GM12878 (cell line): ENCODE measurements at regions not wholly inside any gene's neighbourhood (a gene's known extent, or its start where the extent isn't known, plus 50 kb on each side); places are given as distances from the start of the nearest gene placed in this dataset.

Source experiments
- ATAC-seq: fragments of 200-7000 bp; cut with Tn5 transposase; 3 replicates; pipeline ENCODE4 v1.9.1; 2020; ENCODE audit warnings: mild to moderate bottlenecking, moderate library complexity
- BruUV-seq: library from RNA; stranded (reverse); fragments of 400-500 nt; replicated peaks from 2 replicates; lab custom pipeline; 2021; lab: Mats Ljungman, UMichigan
- CTCF ChIA-PET: fragments of 300-600 bp; sonication (Branson Sonifier 250); formaldehyde crosslinking; extraction: SDS; loops from one replicate; lab custom pipeline; 2021; ENCODE audit warnings: inconsistent platforms; lab: Yijun Ruan, JAX
- POLR2A ChIA-PET: fragments of 350-600 bp; formaldehyde crosslinking; extraction: SDS; loops from one replicate; lab custom pipeline; 2021; ENCODE audit warnings: inconsistent platforms; lab: Charles Lee
- RAD21 ChIA-PET: fragments of 300-600 bp; sonication (Branson Sonifier 250); formaldehyde crosslinking; loops from one replicate; lab custom pipeline; 2023; ENCODE audit warnings: antibody characterized with exemption; ENCODE audit not compliant: unreplicated experiment; lab: Charles Lee
- SMC1A ChIA-PET: fragments of 300-600 bp; sonication (Branson Sonifier 250); formaldehyde crosslinking; loops from one replicate; lab custom pipeline; 2023; ENCODE audit not compliant: unreplicated experiment, uncharacterized antibody; lab: Charles Lee
- DNase-seq: peaks from one replicate; pipeline ENCODE4 v3.0.0-alpha.2; 2011; ENCODE audit warnings: low read depth, low spot score
- FAIRE-seq: peaks from 3 replicates; lab custom pipeline; 2011; peaks lifted over from hg19 to GRCh38; lab: Jason Lieb, UNC
- H2AFZ ChIP-seq: 2 replicates; pipeline ENCODE4 v1.6.0; 2011; ENCODE audit warnings: low read depth, low read length, control low read depth; ENCODE audit not compliant: control insufficient read depth
- H3K27ac ChIP-seq: 2 replicates; pipeline ENCODE4 v1.5.1; 2011; ENCODE audit warnings: control low read depth; ENCODE audit not compliant: control insufficient read depth, insufficient read depth
- H3K27me3 ChIP-seq, 2 experiments: replicated peaks in 1 of 2; 2 replicates each; pipeline versions ENCODE4 v1.6.0 to v1.6.1; 2011; ENCODE audit warnings: low read length in 1 of 2; ENCODE audit not compliant: control insufficient read depth in 2 of 2, insufficient read depth in 2 of 2
- H3K36me3 ChIP-seq, 2 experiments: 2 replicates each; pipeline ENCODE4 v1.5.1; 2011; ENCODE audit warnings: low read length in 1 of 2; ENCODE audit not compliant: control insufficient read depth in 2 of 2, insufficient read depth in 2 of 2
- H3K4me1 ChIP-seq: 2 replicates; pipeline ENCODE4 v1.6.1; 2011; ENCODE audit warnings: mild to moderate bottlenecking, low read length, moderate library complexity, mixed read lengths; ENCODE audit not compliant: control insufficient read depth, insufficient read depth
- H3K4me2 ChIP-seq: 2 replicates; pipeline ENCODE4 v1.6.0; 2011; ENCODE audit warnings: control low read depth; ENCODE audit not compliant: control insufficient read depth, insufficient read depth
- H3K4me3 ChIP-seq: fragments of 200-600 bp; sonication (generic); 2 replicates; pipeline ENCODE4 v1.5.1; 2016
- H3K79me2 ChIP-seq: 2 replicates; pipeline ENCODE4 v1.6.0; 2011; ENCODE audit warnings: low read length; ENCODE audit not compliant: control insufficient read depth, insufficient read depth
- H3K9ac ChIP-seq: 2 replicates; pipeline ENCODE4 v1.8.0; 2011; ENCODE audit warnings: low read length, control low read depth, mixed read lengths; ENCODE audit not compliant: control insufficient read depth, insufficient read depth
- H3K9me3 ChIP-seq: replicated peaks from 3 replicates; pipeline ENCODE4 v1.5.1; 2011; ENCODE audit warnings: mild to moderate bottlenecking, low read length; ENCODE audit not compliant: control insufficient read depth, insufficient read depth
- H4K20me1 ChIP-seq: 2 replicates; pipeline ENCODE4 v1.6.0; 2011; ENCODE audit not compliant: control insufficient read depth, insufficient read depth
- CEBPB ChIP-seq, 2 experiments: fragments of 150-350 bp in 1 of 2; IDR thresholded peaks; 2 replicates each; pipeline ENCODE4 v1.6.1; 2012 to 2014; ENCODE audit warnings: low read depth in 2 of 2, low read length in 2 of 2, borderline replicate concordance in 1 of 2, inconsistent platforms in 1 of 2
- FOXK2 ChIP-seq: fragments of 450-650 bp; IDR thresholded peaks from 2 replicates; pipeline ENCODE4 v1.6.1; 2017; ENCODE audit warnings: mild to moderate bottlenecking, moderate library complexity
- FOXM1 ChIP-seq: IDR thresholded peaks from 2 replicates; pipeline ENCODE4 v1.6.1; 2012; ENCODE audit warnings: low read depth, mild to moderate bottlenecking, inconsistent platforms, low read length, moderate library complexity
- HSF1 ChIP-seq: fragments of 150-350 bp; IDR thresholded peaks from 2 replicates; pipeline ENCODE4 v1.6.1; 2014; ENCODE audit warnings: mild to moderate bottlenecking, low read depth, low read length
- MAX ChIP-seq: IDR thresholded peaks from 2 replicates; pipeline ENCODE4 v1.6.1; 2012; ENCODE audit warnings: low read depth, low read length, improper control_type of control experiment
- MEF2A ChIP-seq: IDR thresholded peaks from 2 replicates; pipeline ENCODE4 v1.6.1; 2011; ENCODE audit warnings: low read depth, mild to moderate bottlenecking, low read length, moderate library complexity; ENCODE audit not compliant: insufficient read depth
- MTA2 ChIP-seq: fragments of 450-650 bp; IDR thresholded peaks from 2 replicates; pipeline ENCODE4 v1.6.1; 2016; ENCODE audit warnings: low read depth, mild to moderate bottlenecking, moderate library complexity
- NFIC ChIP-seq: IDR thresholded peaks from 2 replicates; pipeline ENCODE4 v1.6.1; 2012; ENCODE audit warnings: low read depth, mild to moderate bottlenecking, inconsistent platforms, low read length, moderate library complexity
- NFXL1 ChIP-seq: fragments of 450-650 bp; IDR thresholded peaks from 2 replicates; pipeline ENCODE4 v1.6.1; 2017; ENCODE audit warnings: antibody characterized with exemption, mild to moderate bottlenecking, borderline replicate concordance
- PBX3 ChIP-seq: IDR thresholded peaks from 2 replicates; pipeline ENCODE4 v1.6.1; 2011; ENCODE audit warnings: mild to moderate bottlenecking, low read depth, low read length, moderate library complexity; ENCODE audit not compliant: insufficient replicate concordance
- RAD51 ChIP-seq: fragments of 450-650 bp; IDR thresholded peaks from 2 replicates; pipeline ENCODE4 v1.6.1; 2016; ENCODE audit warnings: moderate library complexity, mild to moderate bottlenecking, inconsistent platforms
- RCOR1 ChIP-seq: conservative IDR thresholded peaks from 2 replicates; pipeline ENCODE4 v1.6.1; 2012; ENCODE audit warnings: low read depth, low read length, improper control_type of control experiment
- SMC3 ChIP-seq: IDR thresholded peaks from 2 replicates; pipeline ENCODE4 v1.6.1; 2011; ENCODE audit warnings: low read length, improper control_type of control experiment, borderline replicate concordance
- STAT1 ChIP-seq: fragments of 450-650 bp; conservative IDR thresholded peaks from 2 replicates; pipeline ENCODE4 v1.6.1; 2014; ENCODE audit warnings: antibody characterized with exemption, mild to moderate bottlenecking
- SUPT20H ChIP-seq: IDR thresholded peaks from 2 replicates; pipeline ENCODE4 v1.6.1; 2011; ENCODE audit warnings: low read depth, mild to moderate bottlenecking, low read length, moderate library complexity, borderline replicate concordance; ENCODE audit not compliant: control insufficient read depth
- SUZ12 ChIP-seq: fragments of 200-600 bp; sonication (generic); IDR thresholded peaks from one replicate; pipeline ENCODE4 v1.6.1; 2018; ENCODE audit warnings: antibody characterized with exemption, mild to moderate bottlenecking; ENCODE audit not compliant: unreplicated experiment
- TCF3 ChIP-seq: IDR thresholded peaks from 2 replicates; pipeline ENCODE4 v1.6.1; 2012; ENCODE audit warnings: low read depth, mild to moderate bottlenecking, low read length, borderline replicate concordance; ENCODE audit not compliant: insufficient read depth
- ZNF217 ChIP-seq: fragments of 450-650 bp; IDR thresholded peaks from 2 replicates; pipeline ENCODE4 v1.6.1; 2017; ENCODE audit warnings: antibody characterized with exemption, mild to moderate bottlenecking
- ZNF592 ChIP-seq: fragments of 450-650 bp; IDR thresholded peaks from 2 replicates; pipeline ENCODE4 v1.6.1; 2017; ENCODE audit warnings: mild to moderate bottlenecking, moderate library complexity
- ZZZ3 ChIP-seq: IDR thresholded peaks from 2 replicates; pipeline ENCODE4 v1.6.1; 2011; ENCODE audit warnings: low read depth; ENCODE audit not compliant: control insufficient read depth, insufficient read length
- WGBS: methylation state at CpG from one replicate; pipeline ENCODE4 v1.1.6; 2016; ENCODE audit warnings: low lambda C conversion rate; ENCODE audit not compliant: insufficient replicate concordance, insufficient coverage; ENCODE audit errors: missing lambda C conversion rate; 5-methylcytosine and 5-hydroxymethylcytosine counted together
- in situ Hi-C: fragments of 300-500 bp; cut with MboI; formaldehyde crosslinking; loops from 9 replicates; pipeline ENCODE4 v1.14.3; 2018; ENCODE audit warnings: mixed read lengths
- intact Hi-C: fragments of 100-400 bp; cut with micrococcal nuclease; formaldehyde crosslinking; loops from one replicate; pipeline ENCODE4 v1.14.2; 2022; ENCODE audit not compliant: unreplicated experiment

- no peaks in the 10 kb centered on the region for H3K27me3 ChIP-seq
- H3K36me3 ChIP-seq: no peaks in the 10 kb centered on the region
- RAD21 ChIA-PET: no interaction called here
- no peak overlapping the region for H3K9ac ChIP-seq
- H3K9me3 ChIP-seq: no peaks in the 10 kb centered on the region
- CTCF ChIA-PET: no interaction called here
- H3K4me1 ChIP-seq: no peaks in the 10 kb centered on the region
- BruUV-seq: no TSS peak
- DNase-seq (no peak), ATAC-seq (no peak), FAIRE-seq (no peak)
- no peak overlapping the region for H3K4me2 ChIP-seq
- no peaks in the 10 kb centered on the region for H4K20me1 ChIP-seq
- H3K79me2 ChIP-seq: no peaks in the 10 kb centered on the region
- no peak overlapping the region for H2AFZ ChIP-seq
- H3K4me3 ChIP-seq: no peak overlapping the region
- in situ Hi-C loops (no loop called here), intact Hi-C loops (no loop called here)
- no peak overlapping the region for H3K27ac ChIP-seq
- WGBS: 0% methylated on average over 1 of the region's 1 CpG
- no peak for TF ChIP-seq ZNF217
- no peak for TF ChIP-seq FOXM1
- no peak for TF ChIP-seq MAX
- TF ChIP-seq FOXK2: no peak
- TF ChIP-seq MTA2: no peak
- TF ChIP-seq ZNF592: no peak
- TF ChIP-seq STAT1: no peak
- TF ChIP-seq MEF2A: no peak
- TF ChIP-seq HSF1: no peak
- TF ChIP-seq SUPT20H: no peak
- TF ChIP-seq NFXL1: no peak
- no peak for TF ChIP-seq CEBPB (IDR thresholded peaks at IDR 0.05; ENCODE audit: borderline replicate concordance in 1 of 2, low read depth in 2 of 2, low read length in 2 of 2)
- no peak for TF ChIP-seq RCOR1
- TF ChIP-seq SUZ12: no peak
- TF ChIP-seq SMC3: no peak
- TF ChIP-seq RAD51: no peak
- TF ChIP-seq TCF3: no peak
- no peak for TF ChIP-seq ZZZ3
- no peak for TF ChIP-seq PBX3
- no peak for TF ChIP-seq NFIC
- SMC1A ChIA-PET: no interaction called here
- POLR2A ChIA-PET: no interaction called here
Observed at GRCh38 chr12:89189448-89189847, 162.9 kb downstream of the DUSP6 start.
